ENCODE measurements at regions not wholly inside any gene's neighbourhood (a gene's known extent, or its start where the extent isn't known, plus 50 kb on each side); places are given as distances from the start of the nearest gene placed in this dataset.
"Not testable (repeated sequence)": the region's sequence is repeated elsewhere in the genome, so short reads cannot be mapped to it uniquely, and the experiment has no call there.

DNA sequence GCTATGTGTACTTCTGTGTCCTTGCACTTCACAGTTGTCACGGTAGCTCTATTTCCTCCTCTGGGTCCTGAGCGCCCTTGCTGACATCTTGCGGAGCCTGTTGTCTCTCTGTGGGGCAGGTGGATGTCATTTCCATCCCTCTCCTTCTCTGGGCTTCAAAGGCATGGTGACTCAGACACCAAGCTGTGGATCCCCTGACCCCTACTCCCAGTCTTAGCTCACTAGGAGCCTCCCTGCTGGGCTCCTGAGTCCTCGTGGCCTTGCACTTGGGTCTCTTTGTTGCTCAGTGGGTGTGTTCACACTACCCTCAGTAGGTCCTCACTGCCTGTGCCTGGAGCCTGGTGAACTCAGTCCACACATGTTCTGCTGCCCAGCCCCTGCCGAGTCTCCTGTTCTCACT, 100.3 kb upstream of the PAX2 start:
- Histone ChIP-seq H3K4me3 (ENCODE audit: low read length) (no peak overlapping the region), H3K27ac (ENCODE audit: low read length) (no peak overlapping the region), H3K27me3 (ENCODE audit: control insufficient read depth, insufficient read depth, low read length) (peaks cover 11% of the 10 kb centered on the region), H3K36me3 (ENCODE audit: control insufficient read depth, low read depth, low read length) (no peaks in the 10 kb centered on the region), H3K9ac (ENCODE audit: low read length) (no peak overlapping the region), H3K4me1 (ENCODE audit: control insufficient read depth, low read depth, low read length) (peaks cover 23% of the 10 kb centered on the region), H3K9me3 (ENCODE audit: control insufficient read depth, low read depth, low read length) (no peaks in the 10 kb centered on the region)

DNA sequence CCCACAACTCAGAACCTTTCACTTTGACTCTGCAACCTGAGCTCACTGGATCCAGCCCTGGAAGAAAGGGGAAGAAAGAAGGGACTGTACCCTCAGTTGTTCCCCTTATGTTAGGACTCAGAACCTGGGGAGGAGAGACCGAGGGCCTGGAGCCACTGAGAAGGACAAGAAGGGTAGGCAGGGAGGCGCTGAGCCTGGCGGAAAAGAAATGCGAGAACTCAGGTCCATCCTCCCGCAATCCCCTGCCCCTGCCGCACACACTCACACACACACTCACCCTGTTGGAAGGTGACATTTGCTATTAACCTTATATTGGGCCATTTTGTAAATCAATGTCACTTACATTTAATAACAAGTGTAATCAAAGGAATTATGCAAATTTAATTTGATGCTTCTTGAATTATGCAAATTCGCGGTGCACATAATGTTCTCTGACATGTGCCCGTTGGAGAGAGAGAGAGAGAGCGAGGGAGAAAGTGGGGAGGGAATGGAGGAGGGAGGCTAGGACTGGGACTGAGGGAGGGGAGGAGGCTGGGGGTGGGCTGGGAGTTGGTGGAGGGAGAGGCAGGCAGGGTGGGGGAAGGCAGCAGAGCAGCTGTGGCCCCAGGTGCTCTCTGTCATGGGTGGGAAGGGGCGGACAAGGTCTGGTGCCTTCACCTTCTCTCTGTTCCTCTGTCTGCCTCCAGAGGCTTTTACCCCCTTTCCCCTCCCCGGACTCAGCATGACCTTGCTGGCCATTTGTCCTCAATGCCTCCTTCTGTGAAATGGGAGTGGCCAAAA, 99.6 kb upstream of the PAX2 start:
- Histone ChIP-seq H3K27ac (ENCODE audit: low read length) (no peak overlapping the region), H3K27me3 (ENCODE audit: control insufficient read depth, insufficient read depth, low read length) (peaks cover 11% of the 10 kb centered on the region), H3K36me3 (ENCODE audit: control insufficient read depth, low read depth, low read length) (no peaks in the 10 kb centered on the region), H3K9ac (ENCODE audit: low read length) (no peak overlapping the region), H3K4me3 (ENCODE audit: low read length) (no peak overlapping the region), H3K4me1 (ENCODE audit: control insufficient read depth, low read depth, low read length) (peaks cover 23% of the 10 kb centered on the region), H3K9me3 (ENCODE audit: control insufficient read depth, low read depth, low read length) (no peaks in the 10 kb centered on the region)

DNA sequence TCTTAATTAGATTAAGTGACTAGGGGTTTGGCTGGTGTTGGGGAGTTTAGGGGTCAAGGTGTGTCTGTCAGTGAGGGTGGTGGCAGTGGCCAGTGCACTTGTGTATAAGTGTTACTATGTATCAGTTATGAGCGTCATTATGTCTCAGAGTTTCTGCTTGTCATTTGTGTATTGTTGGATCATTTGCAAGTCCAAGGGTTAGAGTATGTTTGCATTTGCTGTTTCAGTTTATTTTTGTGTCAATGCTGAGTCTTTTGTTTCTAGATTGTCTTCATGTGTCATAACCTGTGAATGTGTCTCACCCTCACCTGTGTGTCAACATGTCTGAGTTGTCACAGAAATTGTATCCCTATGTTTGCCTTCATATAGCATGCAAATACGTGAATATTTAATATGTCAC, 97.5 kb upstream of the PAX2 start:
- Histone ChIP-seq H3K4me1 (ENCODE audit: control insufficient read depth, low read depth, low read length) (peaks cover 11% of the 10 kb centered on the region), H3K9me3 (ENCODE audit: control insufficient read depth, low read depth, low read length) (no peaks in the 10 kb centered on the region), H3K4me3 (ENCODE audit: low read length) (no peak overlapping the region), H3K27ac (ENCODE audit: low read length) (no peak overlapping the region), H3K9ac (ENCODE audit: low read length) (no peak overlapping the region), H3K36me3 (ENCODE audit: control insufficient read depth, low read depth, low read length) (no peaks in the 10 kb centered on the region), H3K27me3 (ENCODE audit: control insufficient read depth, insufficient read depth, low read length) (peaks cover 22% of the 10 kb centered on the region)

DNA sequence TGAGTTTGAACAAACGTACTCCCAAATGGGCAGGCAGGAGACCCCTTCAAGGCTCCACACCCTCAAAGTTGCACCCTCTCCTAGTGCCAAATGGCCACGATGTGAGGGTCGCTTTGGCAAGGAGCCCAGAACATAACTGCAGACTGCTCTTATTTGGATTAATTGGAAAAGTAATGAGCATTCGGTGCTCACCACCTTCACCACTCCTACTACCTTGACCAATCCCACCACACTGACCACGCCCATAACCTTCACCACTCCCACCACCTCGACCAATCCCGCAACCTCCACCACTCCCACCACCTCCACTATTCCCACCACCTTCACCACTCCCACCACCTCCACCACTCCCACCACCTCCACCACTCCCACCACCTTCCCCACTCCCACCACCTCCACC, 94.7 kb upstream of the PAX2 start:
- H3K27ac ChIP-seq (ENCODE audit: low read length) = no peak overlapping the region
- H3K9ac ChIP-seq (ENCODE audit: low read length) = no peak overlapping the region
- H3K4me3 ChIP-seq (ENCODE audit: low read length) = no peak overlapping the region
- peaks cover 9% of the 10 kb centered on the region for H3K4me1 ChIP-seq (ENCODE audit: control insufficient read depth, low read depth, low read length)
- H3K9me3 ChIP-seq (ENCODE audit: control insufficient read depth, low read depth, low read length) = no peaks in the 10 kb centered on the region
- no peaks in the 10 kb centered on the region for H3K36me3 ChIP-seq (ENCODE audit: control insufficient read depth, low read depth, low read length)
- H3K27me3 ChIP-seq (ENCODE audit: control insufficient read depth, insufficient read depth, low read length) = peaks cover 39% of the 10 kb centered on the region

DNA sequence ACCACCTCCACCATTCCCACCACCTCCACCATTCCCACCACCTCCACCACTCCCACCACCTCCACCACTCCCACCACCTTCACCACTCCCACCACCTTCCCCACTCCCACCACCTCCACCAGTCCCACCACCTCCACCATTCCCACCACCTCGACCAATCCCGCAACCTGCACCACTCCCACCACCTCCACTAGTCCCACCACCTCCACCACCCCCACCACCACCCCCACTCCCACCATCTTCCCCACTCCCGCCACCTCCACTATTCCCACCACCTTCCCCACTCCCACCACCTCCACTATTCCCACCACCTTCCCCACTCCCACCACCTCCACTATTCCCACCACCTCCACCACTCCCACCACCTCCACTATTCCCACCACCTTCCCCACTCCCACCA, 94.3 kb upstream of the PAX2 start:
- not testable (repeated sequence) for H3K4me3 ChIP-seq (ENCODE audit: low read length); H3K9me3 ChIP-seq (ENCODE audit: control insufficient read depth, low read depth, low read length); H3K4me1 ChIP-seq (ENCODE audit: control insufficient read depth, low read depth, low read length); H3K27ac ChIP-seq (ENCODE audit: low read length); H3K36me3 ChIP-seq (ENCODE audit: control insufficient read depth, low read depth, low read length); H3K9ac ChIP-seq (ENCODE audit: low read length)
- peaks cover 43% of the 10 kb centered on the region for H3K27me3 ChIP-seq (ENCODE audit: control insufficient read depth, insufficient read depth, low read length)

DNA sequence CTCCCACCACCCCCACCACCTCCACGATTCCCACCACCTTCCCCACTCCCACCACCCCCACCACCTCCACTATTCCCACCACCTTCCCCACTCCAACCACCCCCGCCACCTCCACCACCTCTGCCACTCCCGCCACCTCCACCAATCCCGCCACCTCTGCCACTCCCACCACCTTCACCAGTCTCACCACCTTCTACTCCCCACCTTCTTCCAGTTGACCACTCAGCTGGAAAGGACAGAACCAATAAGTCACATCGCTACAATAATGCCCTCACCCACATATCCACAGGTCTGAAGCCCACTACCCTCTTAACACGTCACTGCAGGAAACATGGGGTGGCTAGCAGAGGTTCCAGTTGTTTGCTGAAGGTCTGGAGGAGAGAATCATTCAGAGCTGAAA, 93.5 kb upstream of the PAX2 start:
- Histone ChIP-seq H3K9me3 (ENCODE audit: control insufficient read depth, low read depth, low read length) (no peaks in the 10 kb centered on the region), H3K27ac (ENCODE audit: low read length) (no peak overlapping the region), H3K36me3 (ENCODE audit: control insufficient read depth, low read depth, low read length) (no peaks in the 10 kb centered on the region), H3K4me3 (ENCODE audit: low read length) (no peak overlapping the region), H3K27me3 (ENCODE audit: control insufficient read depth, insufficient read depth, low read length) (peaks cover 47% of the 10 kb centered on the region), H3K9ac (ENCODE audit: low read length) (no peak overlapping the region), H3K4me1 (ENCODE audit: control insufficient read depth, low read depth, low read length) (peaks cover 3% of the 10 kb centered on the region)

DNA sequence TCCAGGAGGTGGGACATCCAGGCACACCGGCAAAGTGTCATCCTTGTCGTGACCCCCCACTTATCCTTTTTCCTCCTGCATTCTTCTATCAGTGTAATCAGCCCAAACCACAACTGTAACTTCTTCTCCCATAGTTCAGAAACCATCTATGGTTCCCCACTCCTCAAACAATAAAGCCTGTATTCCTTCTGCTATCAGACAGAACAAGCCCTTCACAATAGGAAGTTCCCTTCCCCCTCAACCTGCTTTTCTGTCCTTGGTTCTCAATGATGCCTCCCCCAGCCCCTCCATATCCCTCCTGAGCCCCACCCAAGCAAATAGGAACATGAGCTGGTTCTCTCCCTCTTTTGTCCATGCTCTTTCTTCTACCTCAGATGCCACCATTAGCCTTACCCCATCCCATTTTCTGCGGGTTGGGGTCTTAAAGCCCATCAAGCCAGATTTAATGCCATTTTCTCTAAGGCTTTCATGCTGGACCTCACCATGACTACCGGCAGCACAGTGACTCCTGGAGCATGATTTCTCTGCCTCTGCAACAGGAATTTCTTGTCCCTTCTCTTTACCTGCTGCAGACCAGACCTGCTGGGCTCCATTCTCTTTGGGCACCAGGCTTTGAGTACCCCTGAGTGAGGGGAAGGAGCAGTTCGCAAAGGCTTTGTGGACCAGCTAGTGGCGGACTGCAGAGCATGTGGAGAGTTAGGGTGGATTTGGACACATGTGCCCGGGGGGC, 92.8 kb upstream of the PAX2 start:
- Histone ChIP-seq H3K9me3 (ENCODE audit: control insufficient read depth, low read depth, low read length) (no peaks in the 10 kb centered on the region), H3K4me3 (ENCODE audit: low read length) (no peak overlapping the region), H3K4me1 (ENCODE audit: control insufficient read depth, low read depth, low read length) (peaks cover 3% of the 10 kb centered on the region), H3K27me3 (ENCODE audit: control insufficient read depth, insufficient read depth, low read length) (peaks cover 54% of the 10 kb centered on the region), H3K9ac (ENCODE audit: low read length) (no peak overlapping the region), H3K36me3 (ENCODE audit: control insufficient read depth, low read depth, low read length) (no peaks in the 10 kb centered on the region), H3K27ac (ENCODE audit: low read length) (no peak overlapping the region)

DNA sequence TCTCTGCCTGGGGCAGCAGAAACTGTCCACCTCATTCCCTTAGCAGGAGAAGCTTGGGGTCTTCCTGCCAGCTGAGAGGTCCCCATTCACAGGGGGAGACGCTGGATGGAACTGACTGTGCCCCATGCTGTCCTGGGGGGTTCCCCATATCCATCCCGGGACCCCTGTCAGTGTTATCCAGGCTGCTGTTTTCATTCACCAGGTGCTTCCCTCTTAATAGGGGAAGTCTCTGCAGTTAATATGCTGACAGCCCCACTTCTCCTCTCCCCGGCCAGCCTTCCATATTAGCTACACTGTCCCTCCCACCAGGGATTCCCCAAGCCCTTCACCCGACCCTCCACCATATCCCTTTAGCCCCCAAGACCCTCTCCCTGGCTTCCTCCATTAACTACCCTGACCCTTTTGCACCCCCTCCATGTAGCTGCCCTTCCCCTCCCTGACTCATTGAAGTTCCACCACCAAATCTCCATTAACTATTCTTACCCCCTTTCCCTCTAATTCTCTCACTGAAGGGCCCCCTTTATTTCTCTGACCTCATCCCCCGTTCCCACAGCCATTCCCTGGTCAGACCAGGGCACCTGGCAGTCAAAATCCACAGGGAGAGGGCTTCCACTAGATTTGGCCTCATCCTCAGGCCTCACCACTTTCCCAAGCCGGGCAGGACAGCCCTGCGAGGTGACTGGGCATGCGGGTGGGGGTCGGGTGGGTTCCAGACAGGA, 92.0 kb upstream of the PAX2 start:
- H3K9me3 ChIP-seq (ENCODE audit: control insufficient read depth, low read depth, low read length) = no peaks in the 10 kb centered on the region
- H3K9ac ChIP-seq (ENCODE audit: low read length) = no peak overlapping the region
- H3K4me1 ChIP-seq (ENCODE audit: control insufficient read depth, low read depth, low read length) = peaks cover 3% of the 10 kb centered on the region
- no peak overlapping the region for H3K27ac ChIP-seq (ENCODE audit: low read length)
- peaks cover 62% of the 10 kb centered on the region for H3K27me3 ChIP-seq (ENCODE audit: control insufficient read depth, insufficient read depth, low read length)
- H3K4me3 ChIP-seq (ENCODE audit: low read length) = peak overlapping the region; percentile 55
- H3K36me3 ChIP-seq (ENCODE audit: control insufficient read depth, low read depth, low read length) = no peaks in the 10 kb centered on the region

DNA sequence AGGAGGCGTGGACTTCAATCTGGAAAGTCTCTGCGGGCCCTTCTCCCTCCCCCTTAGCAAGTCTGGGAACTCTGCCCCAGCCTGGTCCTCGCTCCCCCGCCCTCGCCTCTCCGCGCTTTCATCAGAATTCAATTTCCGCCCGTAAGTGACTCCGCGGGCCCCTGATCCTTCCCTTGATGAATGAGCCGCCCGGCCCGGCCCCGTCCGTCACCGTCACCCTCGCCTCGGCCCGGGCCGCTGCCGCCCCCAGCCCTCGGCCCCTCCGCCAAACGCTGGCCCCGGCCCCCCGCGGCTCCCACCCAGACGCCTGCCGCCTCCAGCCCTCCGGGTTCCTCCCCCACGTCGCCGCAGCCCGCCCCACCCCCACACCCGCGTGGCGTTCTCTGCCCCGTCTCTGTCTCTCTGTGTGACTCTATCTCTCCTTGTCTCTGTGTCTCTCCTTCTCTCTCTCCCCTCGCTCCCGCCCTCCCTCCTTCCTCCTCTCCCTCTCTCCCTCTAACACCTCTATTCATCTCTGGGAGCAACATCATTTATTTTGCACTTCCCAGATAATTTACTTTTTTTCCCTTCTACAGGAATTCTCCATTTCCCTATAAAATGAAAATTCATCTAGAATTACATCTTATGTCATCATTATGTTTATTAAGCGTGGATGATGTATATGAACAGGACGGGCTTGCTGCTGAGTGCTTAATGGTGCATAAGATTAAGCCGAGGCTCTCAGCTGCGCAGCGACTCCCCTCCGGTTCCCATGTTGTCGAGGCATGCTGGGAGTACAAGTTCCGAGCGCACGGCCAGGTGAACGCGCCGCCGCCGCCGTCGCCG, 91.2 kb upstream of the PAX2 start:
- peak overlapping the region; percentile 55 for H3K4me3 ChIP-seq (ENCODE audit: low read length)
- H3K27ac ChIP-seq (ENCODE audit: low read length) = no peak overlapping the region
- H3K9me3 ChIP-seq (ENCODE audit: control insufficient read depth, low read depth, low read length) = no peaks in the 10 kb centered on the region
- peaks cover 70% of the 10 kb centered on the region for H3K27me3 ChIP-seq (ENCODE audit: control insufficient read depth, insufficient read depth, low read length)
- no peak overlapping the region for H3K9ac ChIP-seq (ENCODE audit: low read length)
- H3K36me3 ChIP-seq (ENCODE audit: control insufficient read depth, low read depth, low read length) = no peaks in the 10 kb centered on the region
- peaks cover 3% of the 10 kb centered on the region for H3K4me1 ChIP-seq (ENCODE audit: control insufficient read depth, low read depth, low read length)

DNA sequence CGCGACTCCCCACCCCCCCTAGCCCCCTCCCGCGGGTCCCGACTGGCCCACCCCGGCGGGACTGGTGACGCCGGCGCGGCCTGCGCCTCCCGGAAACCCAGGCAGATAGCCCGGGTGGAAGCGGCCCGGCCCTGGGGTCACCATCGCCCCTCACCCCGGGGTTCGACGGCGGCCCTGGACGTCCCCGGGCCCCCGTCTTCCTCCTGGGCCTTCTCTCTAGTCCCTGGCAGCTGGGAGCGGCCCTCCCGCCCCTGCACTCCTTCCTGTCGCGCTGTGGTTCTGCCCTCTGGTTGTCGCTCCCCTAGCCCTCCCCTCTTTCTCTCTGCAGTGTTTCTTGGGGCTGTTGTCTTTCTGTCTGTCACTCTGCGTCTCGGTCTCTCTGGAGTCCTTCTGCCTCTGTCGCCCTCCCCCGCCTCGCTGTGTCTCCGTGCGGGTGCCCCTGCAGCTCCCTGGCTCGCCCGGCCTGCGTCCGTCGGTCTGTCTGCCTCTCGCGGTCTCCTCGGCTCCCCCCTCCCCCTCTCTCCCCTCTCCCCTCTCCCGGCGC, 90.5 kb upstream of the PAX2 start:
- no peaks in the 10 kb centered on the region for H3K36me3 ChIP-seq (ENCODE audit: control insufficient read depth, low read depth, low read length)
- H3K9me3 ChIP-seq (ENCODE audit: control insufficient read depth, low read depth, low read length) = no peaks in the 10 kb centered on the region
- H3K4me1 ChIP-seq (ENCODE audit: control insufficient read depth, low read depth, low read length) = peaks cover 3% of the 10 kb centered on the region
- no peak overlapping the region for H3K9ac ChIP-seq (ENCODE audit: low read length)
- peaks cover 77% of the 10 kb centered on the region for H3K27me3 ChIP-seq (ENCODE audit: control insufficient read depth, insufficient read depth, low read length)
- peak overlapping the region; percentile 55 for H3K4me3 ChIP-seq (ENCODE audit: low read length)
- H3K27ac ChIP-seq (ENCODE audit: low read length) = no peak overlapping the region

DNA sequence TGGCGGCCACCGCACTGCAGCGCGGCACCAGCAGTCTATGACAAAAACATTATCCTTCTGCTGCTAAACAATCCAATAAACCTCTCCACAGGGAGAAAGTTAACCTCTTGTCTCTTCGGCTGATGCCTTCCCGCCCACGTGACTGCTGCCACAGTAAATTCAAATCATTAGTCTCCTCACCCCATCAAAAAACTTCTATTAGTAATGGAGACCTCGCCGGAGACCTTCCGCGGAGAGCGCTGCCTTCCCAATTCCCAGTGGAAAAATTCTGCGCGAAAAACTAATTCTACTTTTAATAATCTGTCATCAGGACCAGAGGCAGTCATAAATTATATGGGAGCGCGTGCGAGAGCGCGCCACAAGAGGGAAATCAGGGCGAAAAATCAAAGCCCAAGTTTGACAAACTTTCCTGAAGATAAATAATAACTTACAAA, 90.0 kb upstream of the PAX2 start:
- Histone ChIP-seq H3K9me3 (ENCODE audit: control insufficient read depth, low read depth, low read length) (no peaks in the 10 kb centered on the region), H3K4me1 (ENCODE audit: control insufficient read depth, low read depth, low read length) (peaks cover 3% of the 10 kb centered on the region), H3K4me3 (ENCODE audit: low read length) (peak overlapping the region; percentile 55), H3K9ac (ENCODE audit: low read length) (no peak overlapping the region), H3K36me3 (ENCODE audit: control insufficient read depth, low read depth, low read length) (no peaks in the 10 kb centered on the region), H3K27me3 (ENCODE audit: control insufficient read depth, insufficient read depth, low read length) (peaks cover 82% of the 10 kb centered on the region), H3K27ac (ENCODE audit: low read length) (no peak overlapping the region)

Data from iPS-18a (cell line).